HepG2 (cell line): ENCODE measurements at regions not wholly inside any gene's neighbourhood (a gene's known extent, or its start where the extent isn't known, plus 50 kb on each side); places are given as distances from the start of the nearest gene placed in this dataset.

Source experiments
- EZH2 ChIP-seq: conservative IDR thresholded peaks from 2 replicates; pipeline ENCODE4 v1.6.1; 2012; ENCODE audit warnings: mild to moderate bottlenecking, low read depth, low read length, moderate library complexity
- KDM4B ChIP-seq: sonication (generic); formaldehyde crosslinking; IDR thresholded peaks from 2 replicates; pipeline ENCODE4 v1.4.0; 2020; ENCODE audit warnings: missing genetic modification reagents
- NFATC3 ChIP-seq: sonication (generic); formaldehyde crosslinking; IDR thresholded peaks from 2 replicates; pipeline ENCODE4 v1.5.1; 2020; ENCODE audit warnings: mild to moderate bottlenecking, missing genetic modification reagents
- NFE2L2 ChIP-seq: fragments of 150-350 bp; IDR thresholded peaks from 2 replicates; pipeline ENCODE4 v1.6.1; 2014; ENCODE audit warnings: low read length
- NFIB ChIP-seq: sonication (generic); formaldehyde crosslinking; IDR thresholded peaks from 2 replicates; pipeline ENCODE4 v1.9.0; 2021; ENCODE audit warnings: missing genetic modification reagents, mild to moderate bottlenecking, borderline replicate concordance
- NFYB ChIP-seq: sonication (generic); formaldehyde crosslinking; IDR thresholded peaks from 2 replicates; pipeline ENCODE4 v1.4.0; 2020; ENCODE audit warnings: missing genetic modification reagents
- POLR2AphosphoS5 ChIP-seq: IDR thresholded peaks from 2 replicates; pipeline ENCODE4 v1.6.1; 2012; ENCODE audit warnings: low read depth, low read length
- ZFP36 ChIP-seq: fragments of 150-350 bp; IDR thresholded peaks from 2 replicates; pipeline ENCODE4 v1.6.1; 2018; ENCODE audit warnings: borderline replicate concordance, low read length, low read depth; ENCODE audit not compliant: partially characterized antibody
- ZNF567 ChIP-seq: sonication (generic); formaldehyde crosslinking; IDR thresholded peaks from 2 replicates; pipeline ENCODE4 v1.8.1; 2023; ENCODE audit warnings: mild to moderate bottlenecking, missing genetic modification reagents, borderline replicate concordance
- TF ChIP-seq, protein P1 (sequence below): sonication (generic); formaldehyde crosslinking; IDR thresholded peaks from 2 replicates; pipeline ENCODE4 v1.5.0; 2020; ENCODE audit warnings: mild to moderate bottlenecking, missing genetic modification reagents, moderate library complexity

GRCh38 chr18:67766930-67767329 is 250.4 kb upstream of the DSEL start:
- TF ChIP-seq POLR2AphosphoS5 (no peak), NFATC3 (no peak), ZFP36 (no peak), KDM4B (no peak), NFE2L2 (no peak), NFYB (CRISPR knock-in tag) (no peak), NFIB (CRISPR knock-in tag) (no peak), ZNF567 (CRISPR knock-in tag) (no peak), EZH2 (no peak)
- TF ChIP-seq, protein P1, sequence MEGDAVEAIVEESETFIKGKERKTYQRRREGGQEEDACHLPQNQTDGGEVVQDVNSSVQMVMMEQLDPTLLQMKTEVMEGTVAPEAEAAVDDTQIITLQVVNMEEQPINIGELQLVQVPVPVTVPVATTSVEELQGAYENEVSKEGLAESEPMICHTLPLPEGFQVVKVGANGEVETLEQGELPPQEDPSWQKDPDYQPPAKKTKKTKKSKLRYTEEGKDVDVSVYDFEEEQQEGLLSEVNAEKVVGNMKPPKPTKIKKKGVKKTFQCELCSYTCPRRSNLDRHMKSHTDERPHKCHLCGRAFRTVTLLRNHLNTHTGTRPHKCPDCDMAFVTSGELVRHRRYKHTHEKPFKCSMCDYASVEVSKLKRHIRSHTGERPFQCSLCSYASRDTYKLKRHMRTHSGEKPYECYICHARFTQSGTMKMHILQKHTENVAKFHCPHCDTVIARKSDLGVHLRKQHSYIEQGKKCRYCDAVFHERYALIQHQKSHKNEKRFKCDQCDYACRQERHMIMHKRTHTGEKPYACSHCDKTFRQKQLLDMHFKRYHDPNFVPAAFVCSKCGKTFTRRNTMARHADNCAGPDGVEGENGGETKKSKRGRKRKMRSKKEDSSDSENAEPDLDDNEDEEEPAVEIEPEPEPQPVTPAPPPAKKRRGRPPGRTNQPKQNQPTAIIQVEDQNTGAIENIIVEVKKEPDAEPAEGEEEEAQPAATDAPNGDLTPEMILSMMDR (CRISPR knock-in tag), result no peak
